K562 (cell line): ENCODE measurements at regions not wholly inside any gene's neighbourhood (a gene's known extent, or its start where the extent isn't known, plus 50 kb on each side); places are given as distances from the start of the nearest gene placed in this dataset.

ENCODE experiments used
- ATAC-seq: fragments of 200-7000 bp; cut with Tn5 transposase; 3 replicates; pipeline ENCODE4 v1.9.1; 2020; ENCODE audit warnings: moderate library complexity
- BruUV-seq: library from RNA; stranded (reverse); fragments of 400-500 nt; replicated peaks from 2 replicates; lab custom pipeline; 2021; lab: Mats Ljungman, UMichigan
- CTCF ChIA-PET: fragments of 300-600 bp; formaldehyde crosslinking; extraction: SDS; loops from one replicate; lab custom pipeline; 2021; ENCODE audit warnings: low intra/inter-chr PET ratio; lab: Yijun Ruan, JAX
- POLR2A ChIA-PET: fragments of 300-600, 350-650 bp; sonication (Branson Sonifier 250); formaldehyde crosslinking; extraction: SDS; loops from one replicate; lab custom pipeline; 2021; ENCODE audit warnings: antibody characterized with exemption, inconsistent platforms; lab: Yijun Ruan, JAX
- DNase-seq, 4 experiments: peaks; one replicate each; pipeline versions ENCODE4 v3.0.0 to v3.0.0-alpha.2; 2011 to 2018; ENCODE audit warnings: low spot score in 3 of 4, mixed read lengths in 3 of 4; ENCODE audit errors: extremely low read depth in 1 of 4
- FAIRE-seq: peaks from 2 replicates; lab custom pipeline; 2011; peaks lifted over from hg19 to GRCh38; lab: Jason Lieb, UNC
- H2AFZ ChIP-seq: 2 replicates; pipeline ENCODE4 v1.6.0; 2011; ENCODE audit warnings: low read depth, low read length, control low read depth, inconsistent platforms
- H3K27ac ChIP-seq: fragments of 200-600 bp; 3 replicates; pipeline ENCODE4 v1.8.0; 2011; ENCODE audit warnings: low read depth, mild to moderate bottlenecking, control low read depth, inconsistent platforms, low read length, moderate library complexity, mixed read lengths; ENCODE audit errors: extremely low read depth
- H3K27me3 ChIP-seq, 2 experiments: fragments of 300-600 bp in 1 of 2; 2 replicates in 1 of 2; 3 replicates in 1 of 2; pipeline versions ENCODE4 v1.6.0 to v1.8.0; 2011; ENCODE audit warnings: inconsistent platforms in 2 of 2, low read length in 2 of 2, mild to moderate bottlenecking in 1 of 2, mixed read lengths in 1 of 2, moderate library complexity in 1 of 2; ENCODE audit not compliant: control insufficient read depth in 2 of 2, insufficient read depth in 2 of 2
- H3K36me3 ChIP-seq: fragments of 300-600 bp; 3 replicates; pipeline ENCODE4 v1.8.0; 2011; ENCODE audit warnings: mild to moderate bottlenecking, low read length, inconsistent platforms; ENCODE audit not compliant: control insufficient read depth, insufficient read depth
- H3K4me1 ChIP-seq, 2 experiments: fragments of 200-600 bp in 1 of 2; replicated peaks in 1 of 2; 2 replicates in 1 of 2; 3 replicates in 1 of 2; pipeline versions ENCODE4 v1.5.1 to v1.8.0; 2011; ENCODE audit warnings: inconsistent platforms in 2 of 2, low read length in 2 of 2, mild to moderate bottlenecking in 1 of 2, mixed read lengths in 1 of 2, moderate library complexity in 1 of 2; ENCODE audit not compliant: control insufficient read depth in 2 of 2, insufficient read depth in 2 of 2
- H3K4me2 ChIP-seq: 2 replicates; pipeline ENCODE4 v1.6.1; 2011; ENCODE audit warnings: low read length, control low read depth, inconsistent platforms, mixed read lengths; ENCODE audit not compliant: insufficient read depth
- H3K4me3 ChIP-seq: fragments of 200-600 bp; sonication (generic), shearing (Covaris generic); 2 replicates; pipeline ENCODE4 v1.5.1; 2016; ENCODE audit warnings: control low read depth, inconsistent platforms
- H3K79me2 ChIP-seq: fragments of 200-600 bp; 3 replicates; pipeline ENCODE4 v1.8.0; 2011; ENCODE audit warnings: low read length, inconsistent platforms; ENCODE audit not compliant: control insufficient read depth, insufficient read depth
- H3K9ac ChIP-seq, 2 experiments: 2 replicates each; pipeline versions ENCODE4 v1.6.0 to v1.6.1; 2011; ENCODE audit warnings: low read depth in 2 of 2, low read length in 2 of 2, control low read depth in 1 of 2, inconsistent platforms in 1 of 2, mild to moderate bottlenecking in 1 of 2, mixed read lengths in 1 of 2; ENCODE audit not compliant: insufficient read depth in 1 of 2
- H3K9me1 ChIP-seq: one replicate; pipeline ENCODE4 v1.6.0; 2011; ENCODE audit warnings: inconsistent platforms, mild to moderate bottlenecking, low read length, moderate library complexity; ENCODE audit not compliant: control insufficient read depth, insufficient read depth
- H3K9me3 ChIP-seq: replicated peaks from 2 replicates; pipeline ENCODE4 v1.5.1; 2011; ENCODE audit warnings: low read depth, low read length, inconsistent platforms; ENCODE audit not compliant: control insufficient read depth, insufficient read depth
- H4K20me1 ChIP-seq: replicated peaks from 2 replicates; pipeline ENCODE4 v1.6.1; 2011; ENCODE audit warnings: low read length, inconsistent platforms, mixed read lengths; ENCODE audit not compliant: control insufficient read depth, insufficient read depth
- CEBPG ChIP-seq, 3 experiments: fragments of 200-800 bp in 1 of 3; sonication (Bioruptor generic) in 1 of 3; sonication (generic) in 1 of 3; formaldehyde crosslinking in 1 of 3; IDR thresholded peaks in 2 of 3; conservative IDR thresholded peaks in 1 of 3; 2 replicates each; pipeline versions ENCODE4 v1.6.1 to v1.8.0; 2016 to 2022; ENCODE audit warnings: missing compliant biosample characterization in 2 of 3, missing genetic modification characterization in 2 of 3, mild to moderate bottlenecking in 1 of 3, missing genetic modification reagents in 1 of 3
- RBM25 ChIP-seq: fragments of 200-400 bp; formaldehyde crosslinking; IDR thresholded peaks from 2 replicates; pipeline ENCODE4 v1.6.1; 2018; ENCODE audit warnings: low read length, low read depth, moderate library complexity; ENCODE audit not compliant: severe bottlenecking
- ZNF449 ChIP-seq: fragments of 250-450 bp; sonication (Bioruptor Pico); IDR thresholded peaks from 2 replicates; pipeline ENCODE4 v1.8.0; 2022; ENCODE audit warnings: moderate library complexity, mild to moderate bottlenecking, inconsistent platforms
- WGBS: fragments of 100-300 bp; shearing (Covaris generic); methylation state at CpG from one replicate; pipeline ENCODE4 v1.1.6; 2016; ENCODE audit warnings: low coverage, mixed read lengths; ENCODE audit not compliant: insufficient coverage; ENCODE audit errors: missing lambda C conversion rate; 5-methylcytosine and 5-hydroxymethylcytosine counted together
- in situ Hi-C: fragments of 300-500 bp; cut with MboI; formaldehyde crosslinking; loops from 4 replicates; pipeline ENCODE4 v1.15.0; 2018; ENCODE audit warnings: inconsistent platforms, mixed read lengths
- intact Hi-C: fragments of 100-400 bp; cut with micrococcal nuclease; formaldehyde crosslinking; loops from 2 replicates; pipeline ENCODE4 v1.14.2; 2022
- TF ChIP-seq, protein P1 (sequence below): fragments of 250-450 bp; sonication (Bioruptor Pico); IDR thresholded peaks from 2 replicates; pipeline ENCODE4 v1.5.1; 2021; ENCODE audit warnings: mild to moderate bottlenecking
- TF ChIP-seq, protein P2 (sequence below): sonication (generic); formaldehyde crosslinking; IDR thresholded peaks from 2 replicates; pipeline ENCODE4 v1.8.1; 2022; ENCODE audit warnings: missing genetic modification reagents

DNA sequence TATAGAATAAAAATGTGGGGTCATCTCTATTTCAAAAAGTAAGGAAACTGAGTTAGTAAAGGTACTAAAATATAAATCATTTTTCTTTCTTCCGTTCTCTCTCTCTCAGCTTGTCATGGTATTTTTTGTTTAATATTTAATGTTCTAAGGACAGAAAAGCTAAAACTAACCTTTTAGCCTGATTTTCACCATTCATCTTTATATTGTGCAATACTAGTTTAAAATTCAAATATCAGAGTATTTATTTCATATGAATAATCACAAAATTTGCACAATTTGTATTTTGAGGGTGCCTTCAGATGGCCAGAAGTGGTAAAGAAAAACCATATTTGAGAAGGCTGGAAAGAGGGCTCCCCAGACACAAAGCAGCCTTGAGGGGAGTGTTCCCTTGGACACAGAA is 197.6 kb upstream of the AR start:
- Histone ChIP-seq H3K9ac (no peak overlapping the region), H4K20me1 (no peaks in the 10 kb centered on the region)
- in situ Hi-C loops, result no loop called here
- TF ChIP-seq ZNF449 (CRISPR knock-in tag) (no peak), CEBPG (CRISPR knock-in tag; IDR thresholded peaks at IDR 0.05) (no peak), CEBPG (tag; conservative IDR thresholded peaks at IDR 0.05 in 1 of 2, IDR thresholded peaks at IDR 0.05 in 1 of 2) (peak in 1 of 2 experiments; percentile 71; a peak in 2 of 4 replicates)
- TF ChIP-seq, all 486 proteins: peak for 1
- Histone ChIP-seq H3K4me3 (no peak overlapping the region), H3K79me2 (no peaks in the 10 kb centered on the region), H3K4me2 (no peak overlapping the region), H3K4me1 (no peaks in the 10 kb centered on the region), H3K9me1 (no peaks in the 10 kb centered on the region), H3K36me3 (no peaks in the 10 kb centered on the region), H3K27ac (no peak overlapping the region), H3K9me3 (no peaks in the 10 kb centered on the region), H2AFZ (no peak overlapping the region), H3K27me3 (no peaks in the 10 kb centered on the region)
- ATAC-seq (no peak), FAIRE-seq (no peak), DNase-seq (no peak)
- WGBS, result 0% methylated on average over 1 of the region's 1 CpG
- intact Hi-C loops, result no loop called here
- ChIA-PET POLR2A (no interaction called here), CTCF (no interaction called here)
- no TSS peak for BruUV-seq

GRCh38 chrX:67346667-67347066 is 197.2 kb upstream of the AR start:
- Histone ChIP-seq H3K9me3 (no peaks in the 10 kb centered on the region), H3K27ac (no peak overlapping the region), H3K9me1 (no peaks in the 10 kb centered on the region), H3K4me1 (no peaks in the 10 kb centered on the region), H3K36me3 (no peaks in the 10 kb centered on the region), H3K9ac (no peak overlapping the region), H2AFZ (no peak overlapping the region), H3K4me3 (no peak overlapping the region), H3K79me2 (no peaks in the 10 kb centered on the region), H4K20me1 (no peaks in the 10 kb centered on the region), H3K27me3 (no peaks in the 10 kb centered on the region), H3K4me2 (no peak overlapping the region)
- 0% methylated on average over 1 of the region's 1 CpG for WGBS
- ChIA-PET CTCF (no interaction called here), POLR2A (no interaction called here)
- in situ Hi-C loops, result no loop called here
- no peak for FAIRE-seq
- ATAC-seq, result no peak
- BruUV-seq, result no TSS peak
- intact Hi-C loops, result no loop called here
- no peak for DNase-seq
- TF ChIP-seq, protein P1, sequence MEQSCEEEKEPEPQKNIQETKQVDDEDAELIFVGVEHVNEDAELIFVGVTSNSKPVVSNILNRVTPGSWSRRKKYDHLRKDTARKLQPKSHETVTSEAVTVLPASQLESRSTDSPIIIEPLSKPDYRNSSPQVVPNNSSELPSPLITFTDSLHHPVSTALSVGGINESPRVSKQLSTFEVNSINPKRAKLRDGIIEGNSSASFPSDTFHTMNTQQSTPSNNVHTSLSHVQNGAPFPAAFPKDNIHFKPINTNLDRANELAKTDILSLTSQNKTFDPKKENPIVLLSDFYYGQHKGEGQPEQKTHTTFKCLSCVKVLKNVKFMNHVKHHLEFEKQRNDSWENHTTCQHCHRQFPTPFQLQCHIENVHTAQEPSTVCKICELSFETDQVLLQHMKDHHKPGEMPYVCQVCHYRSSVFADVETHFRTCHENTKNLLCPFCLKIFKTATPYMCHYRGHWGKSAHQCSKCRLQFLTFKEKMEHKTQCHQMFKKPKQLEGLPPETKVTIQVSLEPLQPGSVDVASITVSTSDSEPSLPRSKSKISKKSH, result no peak
- TF ChIP-seq RBM25, result no peak
- TF ChIP-seq, protein P2, sequence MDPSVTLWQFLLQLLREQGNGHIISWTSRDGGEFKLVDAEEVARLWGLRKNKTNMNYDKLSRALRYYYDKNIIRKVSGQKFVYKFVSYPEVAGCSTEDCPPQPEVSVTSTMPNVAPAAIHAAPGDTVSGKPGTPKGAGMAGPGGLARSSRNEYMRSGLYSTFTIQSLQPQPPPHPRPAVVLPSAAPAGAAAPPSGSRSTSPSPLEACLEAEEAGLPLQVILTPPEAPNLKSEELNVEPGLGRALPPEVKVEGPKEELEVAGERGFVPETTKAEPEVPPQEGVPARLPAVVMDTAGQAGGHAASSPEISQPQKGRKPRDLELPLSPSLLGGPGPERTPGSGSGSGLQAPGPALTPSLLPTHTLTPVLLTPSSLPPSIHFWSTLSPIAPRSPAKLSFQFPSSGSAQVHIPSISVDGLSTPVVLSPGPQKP (CRISPR knock-in tag), result no peak
